ENCODE measurements at regions not wholly inside any gene's neighbourhood (a gene's known extent, or its start where the extent isn't known, plus 50 kb on each side); places are given as distances from the start of the nearest gene placed in this dataset.

DNA sequence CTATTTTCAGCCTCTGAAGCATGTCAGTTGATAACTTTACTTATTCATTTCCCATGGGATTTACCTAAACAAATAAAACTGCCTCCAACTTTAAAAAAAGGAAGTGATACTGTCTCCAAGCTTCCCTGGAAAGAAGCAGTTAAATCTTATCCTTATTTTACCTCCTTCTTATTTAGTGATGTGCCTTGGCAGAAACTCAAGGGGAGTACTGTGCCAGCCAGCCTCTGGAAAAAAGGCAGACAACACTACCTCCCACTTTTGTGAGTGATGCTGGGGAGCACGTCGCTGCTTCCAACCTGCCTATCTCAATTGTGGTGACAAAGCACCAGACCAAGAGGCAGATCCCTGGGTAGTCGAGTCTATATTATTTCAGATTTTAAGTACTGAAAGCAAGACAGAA is 765.6 kb downstream of the DIAPH3 start:
- no peak overlapping the region for H3K4me3 ChIP-seq (ENCODE audit: low read depth, low read length)
- no peaks in the 10 kb centered on the region for H3K9me3 ChIP-seq (ENCODE audit: control insufficient read depth, insufficient read depth, low read depth, low read length)
- ChIA-PET CTCF (no interaction called here), POLR2A (no interaction called here)
- no peak for TF ChIP-seq GLI2 (tag by site-specific recombination; IDR thresholded peaks at IDR 0.05; ENCODE audit: borderline replicate concordance, low read depth)
- TF ChIP-seq ZNF610 (tag by site-specific recombination; IDR thresholded peaks at IDR 0.05; ENCODE audit: borderline replicate concordance) = no peak
- TF ChIP-seq, protein P1, sequence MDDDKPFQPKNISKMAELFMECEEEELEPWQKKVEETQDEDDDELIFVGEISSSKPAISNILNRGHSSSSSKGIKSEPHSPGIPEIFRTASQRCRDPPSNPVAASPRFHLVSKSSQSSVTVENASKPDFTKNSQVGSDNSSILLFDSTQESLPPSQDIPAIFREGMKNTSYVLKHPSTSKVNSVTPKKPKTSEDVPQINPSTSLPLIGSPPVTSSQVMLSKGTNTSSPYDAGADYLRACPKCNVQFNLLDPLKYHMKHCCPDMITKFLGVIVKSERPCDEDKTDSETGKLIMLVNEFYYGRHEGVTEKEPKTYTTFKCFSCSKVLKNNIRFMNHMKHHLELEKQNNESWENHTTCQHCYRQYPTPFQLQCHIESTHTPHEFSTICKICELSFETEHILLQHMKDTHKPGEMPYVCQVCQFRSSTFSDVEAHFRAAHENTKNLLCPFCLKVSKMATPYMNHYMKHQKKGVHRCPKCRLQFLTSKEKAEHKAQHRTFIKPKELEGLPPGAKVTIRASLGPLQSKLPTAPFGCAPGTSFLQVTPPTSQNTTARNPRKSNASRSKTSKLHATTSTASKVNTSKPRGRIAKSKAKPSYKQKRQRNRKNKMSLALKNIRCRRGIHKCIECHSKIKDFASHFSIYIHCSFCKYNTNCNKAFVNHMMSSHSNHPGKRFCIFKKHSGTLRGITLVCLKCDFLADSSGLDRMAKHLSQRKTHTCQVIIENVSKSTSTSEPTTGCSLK (tag by site-specific recombination; IDR thresholded peaks at IDR 0.05) = no peak
- TF ChIP-seq ZSCAN16 (tag by site-specific recombination; IDR thresholded peaks at IDR 0.05) = no peak
- no peak for TF ChIP-seq ZNF114 (tag by site-specific recombination; IDR thresholded peaks at IDR 0.05)
- TF ChIP-seq ZNF211 (tag by site-specific recombination; IDR thresholded peaks at IDR 0.05; ENCODE audit: low read depth) = no peak
- TF ChIP-seq, protein P2, sequence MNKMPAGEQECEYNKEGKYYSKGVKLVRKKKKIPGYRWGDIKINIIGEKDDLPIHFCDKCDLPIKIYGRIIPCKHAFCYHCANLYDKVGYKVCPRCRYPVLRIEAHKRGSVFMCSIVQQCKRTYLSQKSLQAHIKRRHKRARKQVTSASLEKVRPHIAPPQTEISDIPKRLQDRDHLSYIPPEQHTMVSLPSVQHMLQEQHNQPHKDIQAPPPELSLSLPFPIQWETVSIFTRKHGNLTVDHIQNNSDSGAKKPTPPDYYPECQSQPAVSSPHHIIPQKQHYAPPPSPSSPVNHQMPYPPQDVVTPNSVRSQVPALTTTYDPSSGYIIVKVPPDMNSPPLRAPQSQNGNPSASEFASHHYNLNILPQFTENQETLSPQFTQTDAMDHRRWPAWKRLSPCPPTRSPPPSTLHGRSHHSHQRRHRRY (tag by site-specific recombination; IDR thresholded peaks at IDR 0.05) = no peak
- H3K27ac ChIP-seq (ENCODE audit: extremely low read depth, low read depth, low read length) = no peak overlapping the region
- no peaks in the 10 kb centered on the region for H3K4me1 ChIP-seq (ENCODE audit: control insufficient read depth, insufficient read depth, low read length)
- no peaks in the 10 kb centered on the region for H3K36me3 ChIP-seq (ENCODE audit: control insufficient read depth in 2 of 2, insufficient read depth in 1 of 2, low read length in 2 of 2)

DNA sequence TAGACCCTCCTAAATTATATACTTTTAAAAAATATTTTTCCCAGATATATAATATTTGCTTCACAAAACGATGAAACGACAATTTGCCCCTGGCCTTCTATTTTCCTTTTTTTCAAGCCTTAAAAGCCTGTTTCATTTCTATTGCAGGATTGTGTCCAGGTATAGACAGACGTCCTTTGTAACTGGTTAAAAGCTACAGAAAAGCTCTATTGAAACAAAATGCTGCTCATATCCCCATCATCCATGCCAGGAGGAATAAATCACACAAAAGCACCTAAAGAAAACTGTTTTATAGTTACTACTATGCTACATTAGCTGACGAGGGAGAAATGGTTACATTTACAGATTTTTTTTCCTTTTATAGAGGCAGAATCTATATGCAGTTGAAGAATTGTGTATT is 765.1 kb downstream of the DIAPH3 start:
- H3K4me1 ChIP-seq (ENCODE audit: control insufficient read depth, insufficient read depth, low read length) = no peaks in the 10 kb centered on the region
- CTCF ChIA-PET = interaction anchor here (0.6 kb wide), 1 partner anchor 87 kb away, joined by 6 read pairs; no protein-coding TSS in a partner anchor
- TF ChIP-seq WT1 (tag by site-specific recombination; IDR thresholded peaks at IDR 0.05) = no peak
- TF ChIP-seq ZBTB7A (tag by site-specific recombination; IDR thresholded peaks at IDR 0.05; ENCODE audit: low read depth) = no peak
- TF ChIP-seq, protein P3, sequence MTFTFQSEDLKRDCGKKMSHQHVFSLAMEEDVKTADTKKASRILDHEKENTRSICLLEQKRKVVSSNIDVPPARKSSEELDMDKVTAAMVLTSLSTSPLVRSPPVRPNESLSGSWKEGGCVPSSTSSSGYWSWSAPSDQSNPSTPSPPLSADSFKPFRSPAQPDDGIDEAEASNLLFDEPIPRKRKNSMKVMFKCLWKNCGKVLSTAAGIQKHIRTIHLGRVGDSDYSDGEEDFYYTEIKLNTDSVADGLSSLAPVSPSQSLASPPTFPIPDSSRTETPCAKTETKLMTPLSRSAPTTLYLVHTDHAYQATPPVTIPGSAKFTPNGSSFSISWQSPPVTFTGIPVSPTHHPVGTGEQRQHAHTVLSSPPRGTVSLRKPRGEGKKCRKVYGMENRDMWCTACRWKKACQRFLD (tag by site-specific recombination; IDR thresholded peaks at IDR 0.05) = no peak
- no peak for TF ChIP-seq KLF1 (tag by site-specific recombination; IDR thresholded peaks at IDR 0.05)
- TF ChIP-seq ZNF140 (tag by site-specific recombination; IDR thresholded peaks at IDR 0.05) = no peak
- no peaks in the 10 kb centered on the region for H3K9me3 ChIP-seq (ENCODE audit: control insufficient read depth, insufficient read depth, low read depth, low read length)
- H3K27ac ChIP-seq (ENCODE audit: extremely low read depth, low read depth, low read length) = no peak overlapping the region
- no peak overlapping the region for H3K4me3 ChIP-seq (ENCODE audit: low read depth, low read length)
- H3K36me3 ChIP-seq (ENCODE audit: control insufficient read depth in 2 of 2, insufficient read depth in 1 of 2, low read length in 2 of 2) = no peaks in the 10 kb centered on the region
- POLR2A ChIA-PET = no interaction called here

DNA sequence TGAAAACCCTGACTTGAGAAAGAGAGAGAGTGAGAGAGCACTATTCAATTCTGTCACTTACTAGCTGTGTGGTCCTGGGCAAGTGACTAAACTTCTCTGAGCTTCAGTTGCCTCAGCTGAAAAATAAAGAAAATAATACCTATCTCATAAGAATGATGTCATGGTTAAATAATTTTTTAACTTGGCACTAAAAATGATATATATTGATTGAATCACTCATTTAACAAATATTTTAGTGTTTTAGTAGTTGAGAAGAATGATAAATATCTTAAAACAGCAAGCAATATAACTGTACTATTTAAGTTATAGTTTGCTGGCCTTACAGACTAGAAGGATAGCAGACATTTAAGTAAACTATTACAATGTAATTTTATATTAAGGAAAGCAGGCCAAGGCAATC is 764.2 kb downstream of the DIAPH3 start:
- CTCF ChIA-PET = interaction anchor here (0.6 kb wide), 1 partner anchor 87 kb away, joined by 6 read pairs; no protein-coding TSS in a partner anchor
- POLR2A ChIA-PET = no interaction called here
- Histone ChIP-seq H3K27ac (ENCODE audit: extremely low read depth, low read depth, low read length) (no peak overlapping the region), H3K4me3 (ENCODE audit: low read depth, low read length) (no peak overlapping the region), H3K9me3 (ENCODE audit: control insufficient read depth, insufficient read depth, low read depth, low read length) (no peaks in the 10 kb centered on the region), H3K4me1 (ENCODE audit: control insufficient read depth, insufficient read depth, low read length) (no peaks in the 10 kb centered on the region), H3K36me3 (ENCODE audit: control insufficient read depth in 2 of 2, insufficient read depth in 1 of 2, low read length in 2 of 2) (no peaks in the 10 kb centered on the region)
- TF ChIP-seq ZNF426 (tag by site-specific recombination; IDR thresholded peaks at IDR 0.05) = no peak
- no peak for TF ChIP-seq ZNF366 (tag by site-specific recombination; conservative IDR thresholded peaks at IDR 0.05)
- TF ChIP-seq GFI1B (tag by site-specific recombination; IDR thresholded peaks at IDR 0.05) = no peak
- no peak for TF ChIP-seq ZNF146 (tag by site-specific recombination; IDR thresholded peaks at IDR 0.05)
- TF ChIP-seq ZNF155 (tag by site-specific recombination; IDR thresholded peaks at IDR 0.05) = no peak
- TF ChIP-seq ZNF843 (tag by site-specific recombination; IDR thresholded peaks at IDR 0.05) = no peak
- TF ChIP-seq ZNF248 (tag by site-specific recombination; IDR thresholded peaks at IDR 0.05) = no peak
- no peak for TF ChIP-seq ZNF473 (tag by site-specific recombination; IDR thresholded peaks at IDR 0.05)
- TF ChIP-seq ZNF302 (tag by site-specific recombination; IDR thresholded peaks at IDR 0.05; ENCODE audit: low read depth) = no peak
- TF ChIP-seq REPIN1 (tag by site-specific recombination; IDR thresholded peaks at IDR 0.05; ENCODE audit: low read depth) = no peak
- TF ChIP-seq, protein P4, sequence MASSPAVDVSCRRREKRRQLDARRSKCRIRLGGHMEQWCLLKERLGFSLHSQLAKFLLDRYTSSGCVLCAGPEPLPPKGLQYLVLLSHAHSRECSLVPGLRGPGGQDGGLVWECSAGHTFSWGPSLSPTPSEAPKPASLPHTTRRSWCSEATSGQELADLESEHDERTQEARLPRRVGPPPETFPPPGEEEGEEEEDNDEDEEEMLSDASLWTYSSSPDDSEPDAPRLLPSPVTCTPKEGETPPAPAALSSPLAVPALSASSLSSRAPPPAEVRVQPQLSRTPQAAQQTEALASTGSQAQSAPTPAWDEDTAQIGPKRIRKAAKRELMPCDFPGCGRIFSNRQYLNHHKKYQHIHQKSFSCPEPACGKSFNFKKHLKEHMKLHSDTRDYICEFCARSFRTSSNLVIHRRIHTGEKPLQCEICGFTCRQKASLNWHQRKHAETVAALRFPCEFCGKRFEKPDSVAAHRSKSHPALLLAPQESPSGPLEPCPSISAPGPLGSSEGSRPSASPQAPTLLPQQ (tag by site-specific recombination; IDR thresholded peaks at IDR 0.05) = no peak
- no peak for TF ChIP-seq ZNF114 (tag by site-specific recombination; IDR thresholded peaks at IDR 0.05)
- TF ChIP-seq MZF1 (tag by site-specific recombination; IDR thresholded peaks at IDR 0.05; ENCODE audit: borderline replicate concordance) = no peak
- TF ChIP-seq MYNN (tag by site-specific recombination; IDR thresholded peaks at IDR 0.05; ENCODE audit: borderline replicate concordance) = no peak
- no peak for TF ChIP-seq ZNF664 (tag by site-specific recombination; IDR thresholded peaks at IDR 0.05)

Measured in HEK293 (cell line).